KMS-11 (cell line): ENCODE measurements at regions not wholly inside any gene's neighbourhood (a gene's known extent, or its start where the extent isn't known, plus 50 kb on each side); places are given as distances from the start of the nearest gene placed in this dataset.

Experiments used
- H2AFZ ChIP-seq: fragments of 200-600 bp; sonication (generic); 2 replicates; pipeline ENCODE4 v1.6.1; 2016; ENCODE audit warnings: antibody characterized with exemption, mixed run types, low read depth
- H3K27ac ChIP-seq: fragments of 200-600 bp; sonication (generic); 2 replicates; pipeline ENCODE4 v1.6.1; 2016; ENCODE audit warnings: mild to moderate bottlenecking, mixed run types
- H3K27me3 ChIP-seq: fragments of 200-600 bp; sonication (generic); 2 replicates; pipeline ENCODE4 v1.6.1; 2017; ENCODE audit warnings: mild to moderate bottlenecking, low read depth, mixed run types, moderate library complexity; ENCODE audit not compliant: insufficient read depth
- H3K36me3 ChIP-seq: fragments of 200-600 bp; sonication (generic); 2 replicates; pipeline ENCODE4 v1.6.1; 2017; ENCODE audit warnings: mild to moderate bottlenecking, mixed run types; ENCODE audit not compliant: insufficient read depth
- H3K4me1 ChIP-seq: fragments of 200-600 bp; sonication (generic); 2 replicates; pipeline ENCODE4 v1.6.1; 2016; ENCODE audit warnings: mild to moderate bottlenecking, low read depth, mixed run types; ENCODE audit not compliant: poor library complexity, severe bottlenecking
- H3K4me2 ChIP-seq: fragments of 200-600 bp; sonication (generic); 2 replicates; pipeline ENCODE4 v1.7.0; 2016; ENCODE audit warnings: mild to moderate bottlenecking, mixed run types
- H3K4me3 ChIP-seq: fragments of 200-600 bp; sonication (generic); IDR thresholded peaks from 2 replicates; pipeline ENCODE4 v1.6.1; 2017; ENCODE audit warnings: low read depth, low read length, mixed read lengths; ENCODE audit not compliant: insufficient read depth
- H3K79me2 ChIP-seq: fragments of 200-600 bp; sonication (generic); 2 replicates; pipeline ENCODE4 v1.6.1; 2016; ENCODE audit warnings: low read depth, mixed run types; ENCODE audit not compliant: insufficient read depth
- H3K9ac ChIP-seq: fragments of 200-600 bp; sonication (generic); 2 replicates; pipeline ENCODE4 v1.6.1; 2016; ENCODE audit warnings: mild to moderate bottlenecking, mixed run types
- H4K20me1 ChIP-seq: fragments of 200-600 bp; sonication (generic); 2 replicates; pipeline ENCODE4 v1.6.1; 2016; ENCODE audit warnings: mild to moderate bottlenecking, mixed run types; ENCODE audit not compliant: insufficient read depth
- TF ChIP-seq, protein P1 (sequence below): fragments of 200-600 bp; sonication (generic); conservative IDR thresholded peaks from 2 replicates; pipeline ENCODE4 v1.6.1; 2017; ENCODE audit warnings: low read depth, mild to moderate bottlenecking, antibody characterized with exemption, low read length, moderate library complexity, mixed read lengths

DNA sequence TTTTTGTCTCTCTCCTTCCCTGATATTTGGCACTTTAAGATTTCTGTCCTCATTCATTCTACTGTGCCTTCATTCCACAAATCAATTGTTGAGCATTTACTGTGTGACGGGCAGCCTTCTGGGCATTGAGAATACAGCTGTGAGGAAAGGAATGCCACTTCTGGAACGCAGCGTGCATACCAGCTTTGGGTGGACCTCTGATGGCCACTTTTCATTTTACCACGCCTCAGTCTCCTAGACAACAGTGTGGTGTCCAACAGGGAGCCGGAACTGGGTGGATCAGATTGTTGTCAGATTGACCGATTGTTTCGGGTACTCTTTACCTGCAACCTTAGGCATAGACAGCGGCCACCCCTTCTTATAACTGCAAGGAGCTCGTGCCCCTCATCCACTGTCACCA, 222.7 kb upstream of the DPP6 start:
- no peaks in the 10 kb centered on the region for H3K79me2 ChIP-seq
- H3K4me1 ChIP-seq = no peaks in the 10 kb centered on the region
- no peaks in the 10 kb centered on the region for H3K27me3 ChIP-seq
- no peak overlapping the region for H3K27ac ChIP-seq
- no peak overlapping the region for H3K4me3 ChIP-seq
- no peaks in the 10 kb centered on the region for H4K20me1 ChIP-seq
- no peak overlapping the region for H2AFZ ChIP-seq
- H3K9ac ChIP-seq = no peak overlapping the region
- TF ChIP-seq, protein P1, sequence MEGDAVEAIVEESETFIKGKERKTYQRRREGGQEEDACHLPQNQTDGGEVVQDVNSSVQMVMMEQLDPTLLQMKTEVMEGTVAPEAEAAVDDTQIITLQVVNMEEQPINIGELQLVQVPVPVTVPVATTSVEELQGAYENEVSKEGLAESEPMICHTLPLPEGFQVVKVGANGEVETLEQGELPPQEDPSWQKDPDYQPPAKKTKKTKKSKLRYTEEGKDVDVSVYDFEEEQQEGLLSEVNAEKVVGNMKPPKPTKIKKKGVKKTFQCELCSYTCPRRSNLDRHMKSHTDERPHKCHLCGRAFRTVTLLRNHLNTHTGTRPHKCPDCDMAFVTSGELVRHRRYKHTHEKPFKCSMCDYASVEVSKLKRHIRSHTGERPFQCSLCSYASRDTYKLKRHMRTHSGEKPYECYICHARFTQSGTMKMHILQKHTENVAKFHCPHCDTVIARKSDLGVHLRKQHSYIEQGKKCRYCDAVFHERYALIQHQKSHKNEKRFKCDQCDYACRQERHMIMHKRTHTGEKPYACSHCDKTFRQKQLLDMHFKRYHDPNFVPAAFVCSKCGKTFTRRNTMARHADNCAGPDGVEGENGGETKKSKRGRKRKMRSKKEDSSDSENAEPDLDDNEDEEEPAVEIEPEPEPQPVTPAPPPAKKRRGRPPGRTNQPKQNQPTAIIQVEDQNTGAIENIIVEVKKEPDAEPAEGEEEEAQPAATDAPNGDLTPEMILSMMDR = no peak
- no peak overlapping the region for H3K4me2 ChIP-seq
- no peaks in the 10 kb centered on the region for H3K36me3 ChIP-seq

DNA sequence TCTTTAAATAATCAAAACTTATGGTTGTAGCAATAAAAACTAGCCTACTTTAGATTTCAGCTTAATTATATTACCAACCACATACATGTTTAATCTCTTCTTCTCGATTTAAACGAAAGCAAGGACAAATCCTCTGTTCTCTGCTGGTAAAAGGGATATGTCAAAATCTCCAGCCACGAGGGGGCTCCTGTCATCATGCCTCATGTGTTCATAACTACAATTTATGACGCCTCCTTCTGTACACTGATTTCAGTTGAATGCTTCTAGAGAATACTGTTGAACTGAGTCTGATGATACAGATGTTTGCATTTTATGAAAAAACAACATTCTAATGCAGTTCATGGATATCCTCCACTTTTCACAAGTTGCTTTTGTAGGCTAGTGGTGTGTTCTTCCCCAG, 220.0 kb upstream of the DPP6 start:
- no peaks in the 10 kb centered on the region for H3K4me1 ChIP-seq
- no peaks in the 10 kb centered on the region for H3K79me2 ChIP-seq
- no peak overlapping the region for H3K9ac ChIP-seq
- H4K20me1 ChIP-seq = no peaks in the 10 kb centered on the region
- no peak overlapping the region for H2AFZ ChIP-seq
- H3K4me3 ChIP-seq = no peak overlapping the region
- no peak overlapping the region for H3K27ac ChIP-seq
- no peaks in the 10 kb centered on the region for H3K36me3 ChIP-seq
- no peak overlapping the region for H3K4me2 ChIP-seq
- H3K27me3 ChIP-seq = no peaks in the 10 kb centered on the region
- TF ChIP-seq, protein P1 = no peak

DNA sequence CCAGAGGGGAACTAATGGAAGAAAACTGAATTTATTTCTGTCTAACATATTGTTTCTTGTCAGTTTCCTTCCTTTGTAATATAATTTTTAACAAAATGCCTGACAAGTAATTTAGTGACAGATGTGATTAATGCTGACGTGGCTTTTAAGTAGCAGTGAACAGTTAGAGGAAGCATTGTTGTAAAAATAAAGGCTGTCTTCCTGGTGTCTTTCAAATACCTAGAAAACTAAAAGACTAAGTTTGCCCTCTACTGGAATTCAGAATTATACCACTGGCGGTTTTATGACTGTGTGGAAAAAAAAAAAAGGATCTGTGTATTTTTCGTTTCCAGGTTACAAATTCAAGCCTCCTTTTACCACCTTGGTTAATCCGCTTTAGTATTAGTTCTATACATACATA, 217.1 kb upstream of the DPP6 start:
- H3K27ac ChIP-seq = no peak overlapping the region
- H3K79me2 ChIP-seq = no peaks in the 10 kb centered on the region
- no peak overlapping the region for H3K9ac ChIP-seq
- H3K27me3 ChIP-seq = no peaks in the 10 kb centered on the region
- no peak overlapping the region for H3K4me3 ChIP-seq
- no peaks in the 10 kb centered on the region for H3K4me1 ChIP-seq
- no peak overlapping the region for H3K4me2 ChIP-seq
- no peaks in the 10 kb centered on the region for H3K36me3 ChIP-seq
- TF ChIP-seq, protein P1 = 0 out of 2 replicates have a peak, but pooled peaks have one; percentile 14
- no peaks in the 10 kb centered on the region for H4K20me1 ChIP-seq
- H2AFZ ChIP-seq = no peak overlapping the region

DNA sequence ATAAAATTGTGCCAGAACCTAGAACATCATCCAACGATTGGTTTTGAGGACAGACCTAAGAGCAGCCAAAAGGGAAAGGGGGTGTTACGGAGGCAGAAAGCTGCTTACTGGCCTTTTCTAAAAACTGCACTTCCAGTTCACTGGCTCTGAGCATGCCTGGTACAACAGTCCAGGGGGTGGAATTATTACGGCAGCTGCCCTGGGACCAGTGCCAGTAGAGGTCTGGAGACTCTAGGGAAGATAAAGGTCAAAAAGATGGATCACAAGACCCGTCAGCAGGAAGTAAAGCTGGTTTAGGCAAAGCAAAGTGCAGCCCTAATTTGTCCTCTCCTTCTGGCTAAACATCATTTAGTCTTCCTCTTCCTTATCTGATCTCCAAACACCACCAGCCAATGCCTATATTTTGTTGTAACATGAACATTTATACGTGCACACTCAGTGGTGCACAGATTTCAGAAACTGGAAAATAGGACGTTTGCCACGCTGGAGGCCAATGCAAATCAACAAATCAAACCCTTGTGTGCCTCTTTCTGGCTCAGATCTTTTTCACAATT, 216.4 kb upstream of the DPP6 start:
- no peak overlapping the region for H3K4me3 ChIP-seq
- H4K20me1 ChIP-seq = no peaks in the 10 kb centered on the region
- H3K4me1 ChIP-seq = no peaks in the 10 kb centered on the region
- H2AFZ ChIP-seq = no peak overlapping the region
- TF ChIP-seq, protein P1 = no peak
- no peaks in the 10 kb centered on the region for H3K79me2 ChIP-seq
- no peak overlapping the region for H3K27ac ChIP-seq
- H3K36me3 ChIP-seq = no peaks in the 10 kb centered on the region
- H3K4me2 ChIP-seq = no peak overlapping the region
- no peak overlapping the region for H3K9ac ChIP-seq
- no peaks in the 10 kb centered on the region for H3K27me3 ChIP-seq

DNA sequence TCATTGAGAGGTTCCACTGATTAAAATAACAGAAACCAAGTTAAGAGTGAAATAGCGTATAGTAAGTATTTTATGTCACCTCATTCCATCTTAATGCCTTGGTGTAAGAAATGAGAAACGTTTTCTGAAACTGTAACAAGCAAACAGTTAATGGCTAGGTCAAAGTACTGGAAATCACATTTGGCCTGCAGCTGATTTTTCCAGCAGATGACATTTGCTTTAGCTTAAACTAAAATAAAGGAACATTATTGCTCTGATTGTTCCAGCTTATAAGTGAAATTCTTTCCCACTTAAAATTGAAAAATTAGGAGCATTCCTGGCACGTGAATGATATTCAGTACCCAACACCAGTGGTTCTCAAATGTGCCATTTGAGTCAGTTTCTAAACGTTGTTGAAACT, 213.6 kb upstream of the DPP6 start:
- TF ChIP-seq, protein P1 = no peak
- H3K36me3 ChIP-seq = no peaks in the 10 kb centered on the region
- no peak overlapping the region for H2AFZ ChIP-seq
- H3K27me3 ChIP-seq = no peaks in the 10 kb centered on the region
- no peak overlapping the region for H3K4me3 ChIP-seq
- H3K4me2 ChIP-seq = no peak overlapping the region
- H3K27ac ChIP-seq = no peak overlapping the region
- no peaks in the 10 kb centered on the region for H3K79me2 ChIP-seq
- no peaks in the 10 kb centered on the region for H4K20me1 ChIP-seq
- H3K9ac ChIP-seq = no peak overlapping the region
- H3K4me1 ChIP-seq = no peaks in the 10 kb centered on the region
